ENCODE measurements at regions not wholly inside any gene's neighbourhood (a gene's known extent, or its start where the extent isn't known, plus 50 kb on each side); places are given as distances from the start of the nearest gene placed in this dataset.
"Not testable (repeated sequence)": the region's sequence is repeated elsewhere in the genome, so short reads cannot be mapped to it uniquely, and the experiment has no call there.

- DNase-seq (ENCODE audit: low spot score): no peak
- TF ChIP-seq, protein P1, sequence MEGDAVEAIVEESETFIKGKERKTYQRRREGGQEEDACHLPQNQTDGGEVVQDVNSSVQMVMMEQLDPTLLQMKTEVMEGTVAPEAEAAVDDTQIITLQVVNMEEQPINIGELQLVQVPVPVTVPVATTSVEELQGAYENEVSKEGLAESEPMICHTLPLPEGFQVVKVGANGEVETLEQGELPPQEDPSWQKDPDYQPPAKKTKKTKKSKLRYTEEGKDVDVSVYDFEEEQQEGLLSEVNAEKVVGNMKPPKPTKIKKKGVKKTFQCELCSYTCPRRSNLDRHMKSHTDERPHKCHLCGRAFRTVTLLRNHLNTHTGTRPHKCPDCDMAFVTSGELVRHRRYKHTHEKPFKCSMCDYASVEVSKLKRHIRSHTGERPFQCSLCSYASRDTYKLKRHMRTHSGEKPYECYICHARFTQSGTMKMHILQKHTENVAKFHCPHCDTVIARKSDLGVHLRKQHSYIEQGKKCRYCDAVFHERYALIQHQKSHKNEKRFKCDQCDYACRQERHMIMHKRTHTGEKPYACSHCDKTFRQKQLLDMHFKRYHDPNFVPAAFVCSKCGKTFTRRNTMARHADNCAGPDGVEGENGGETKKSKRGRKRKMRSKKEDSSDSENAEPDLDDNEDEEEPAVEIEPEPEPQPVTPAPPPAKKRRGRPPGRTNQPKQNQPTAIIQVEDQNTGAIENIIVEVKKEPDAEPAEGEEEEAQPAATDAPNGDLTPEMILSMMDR (IDR thresholded peaks at IDR 0.05; ENCODE audit: extremely low read depth, missing control alignments): no peak
Measured at GRCh38 chr6:145276756-145277155, 458.6 kb downstream of the EPM2A start.

- no peak for DNase-seq (ENCODE audit: low spot score)
- TF ChIP-seq, protein P1 (IDR thresholded peaks at IDR 0.05; ENCODE audit: extremely low read depth, missing control alignments): no peak
Measured at GRCh38 chr6:145277358-145278086, 457.8 kb downstream of the EPM2A start.

DNA sequence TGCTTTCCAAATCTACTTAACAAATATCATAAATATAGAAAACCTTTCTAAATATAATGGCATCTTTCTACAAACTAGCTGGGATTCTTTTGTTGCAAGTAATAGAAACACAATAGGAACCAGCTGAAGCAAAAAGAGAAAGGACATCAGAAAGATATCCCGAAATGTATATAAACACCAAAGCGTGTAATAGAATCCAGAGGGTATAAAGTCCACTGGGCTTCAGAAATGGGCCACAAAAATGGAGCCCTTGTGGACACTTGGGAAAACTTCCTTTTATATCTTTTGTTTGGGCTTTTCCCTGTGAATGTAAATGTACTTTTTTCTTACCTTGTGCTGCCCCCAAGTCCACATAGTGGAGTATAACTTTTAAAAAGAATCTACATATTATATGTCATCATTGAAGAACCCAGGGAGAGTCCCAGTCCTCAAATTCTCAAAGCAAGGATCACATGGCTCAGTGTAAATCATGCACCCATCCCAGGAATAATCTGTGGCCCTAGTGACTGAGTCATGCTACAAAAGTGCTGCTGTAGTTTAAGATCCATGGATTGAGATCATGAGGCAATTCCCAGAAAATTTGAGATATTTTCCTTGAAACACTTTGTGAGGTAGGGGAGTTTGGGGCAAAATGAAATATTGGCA lies 457.0 kb downstream of the EPM2A start:
- TF ChIP-seq, protein P1 (IDR thresholded peaks at IDR 0.05; ENCODE audit: extremely low read depth, missing control alignments): no peak
- DNase-seq (ENCODE audit: low spot score): no peak

DNA sequence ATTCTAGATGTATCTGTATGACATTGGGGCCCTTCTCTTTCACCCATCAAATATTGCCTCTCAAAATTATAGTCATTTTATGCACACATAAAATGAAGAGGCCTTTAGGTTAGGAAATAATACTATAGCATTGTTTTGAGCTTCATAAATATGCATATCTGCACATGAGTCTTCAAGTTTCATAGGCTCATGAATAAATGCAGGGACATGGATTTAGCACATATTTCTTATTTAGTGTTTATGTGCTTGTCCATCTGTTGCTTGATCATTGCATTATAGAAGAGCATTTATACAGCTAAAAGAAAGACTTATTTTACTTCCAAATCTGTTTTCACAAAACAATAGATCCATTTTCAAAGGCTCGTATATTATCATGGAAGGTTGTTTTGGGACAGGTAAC lies 455.8 kb downstream of the EPM2A start:
- no peak for DNase-seq (ENCODE audit: low spot score)
- TF ChIP-seq, protein P1 (IDR thresholded peaks at IDR 0.05; ENCODE audit: extremely low read depth, missing control alignments): no peak

DNA sequence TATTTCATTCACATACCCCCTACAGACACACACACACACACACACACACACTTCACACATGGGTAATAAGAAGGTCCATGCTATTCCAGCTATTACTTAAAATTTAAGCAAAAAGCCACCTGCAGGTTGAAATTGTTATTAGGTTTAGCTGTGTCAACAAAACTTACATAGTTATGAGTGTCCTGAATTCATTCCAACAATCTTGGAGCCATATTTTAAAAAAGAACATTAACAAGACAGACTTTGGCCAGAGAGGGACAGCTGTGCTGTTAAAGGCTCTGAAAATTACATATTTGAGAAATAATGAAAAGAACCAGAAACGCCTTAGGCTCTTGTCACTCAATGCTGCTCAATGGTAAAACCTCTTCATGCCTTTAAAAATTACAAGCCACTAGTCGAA lies 455.3 kb downstream of the EPM2A start:
- DNase-seq (ENCODE audit: low spot score): no peak
- TF ChIP-seq, protein P1 (IDR thresholded peaks at IDR 0.05; ENCODE audit: extremely low read depth, missing control alignments): no peak

DNA sequence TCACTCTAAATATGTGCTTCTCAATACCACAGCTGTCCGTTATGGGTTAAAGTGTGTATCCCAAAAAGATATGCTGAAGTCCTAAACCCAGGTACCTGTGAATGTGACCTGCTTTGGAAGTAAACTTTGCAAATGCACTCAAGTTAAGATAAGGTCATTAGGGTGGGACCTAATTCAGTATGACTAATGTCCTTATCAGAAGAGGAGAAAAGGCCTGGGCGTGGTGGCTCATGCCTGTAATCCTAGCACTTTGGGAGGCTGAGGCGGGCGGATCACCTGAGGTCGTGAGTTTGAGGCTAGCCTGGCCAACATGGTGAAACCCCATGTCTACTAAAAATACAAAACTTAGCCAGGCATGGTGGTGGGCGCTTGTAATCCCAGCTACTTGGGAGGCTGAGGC lies 452.1 kb downstream of the EPM2A start:
- DNase-seq (ENCODE audit: low spot score): not testable (repeated sequence)

DNA sequence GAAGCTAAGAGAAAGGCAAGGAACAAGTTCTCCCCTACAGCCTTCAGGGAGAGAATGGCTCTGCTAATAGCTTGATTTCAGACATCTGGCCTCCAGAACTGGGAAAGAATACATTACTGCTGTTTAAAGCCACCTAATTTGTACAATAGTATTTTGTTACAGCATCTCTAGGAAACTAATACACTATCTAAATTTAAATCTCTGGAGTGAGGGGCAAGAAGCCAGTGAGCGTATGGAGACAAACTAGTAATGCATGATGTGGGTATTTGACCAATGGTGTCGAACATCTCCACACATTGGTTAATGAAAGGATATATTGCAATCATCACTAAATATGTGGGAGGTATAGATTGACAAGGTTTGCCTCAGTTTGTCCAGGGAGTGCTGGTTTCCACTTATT lies 451.5 kb downstream of the EPM2A start:
- no peak for DNase-seq (ENCODE audit: low spot score)
- TF ChIP-seq, protein P1 (IDR thresholded peaks at IDR 0.05; ENCODE audit: extremely low read depth, missing control alignments): no peak

GRCh38 chr6:145286916-145287315 lies 448.4 kb downstream of the EPM2A start:
- TF ChIP-seq, protein P1 (IDR thresholded peaks at IDR 0.05; ENCODE audit: extremely low read depth, missing control alignments): no peak
- DNase-seq (ENCODE audit: low spot score): no peak

Data from GM20000 (cell line).